H9 (cell line): ENCODE measurements at regions not wholly inside any gene's neighbourhood (a gene's known extent, or its start where the extent isn't known, plus 50 kb on each side); places are given as distances from the start of the nearest gene placed in this dataset.

Experiments
- DNase-seq: peaks from one replicate; pipeline ENCODE4 v3.0.0-alpha.2; 2017
- H2AFZ ChIP-seq: one replicate; pipeline ENCODE4 v1.6.1; 2013; ENCODE audit warnings: mild to moderate bottlenecking, low read length, control low read depth, moderate library complexity
- H2AK5ac ChIP-seq: 2 replicates; pipeline ENCODE4 v1.6.1; 2013; ENCODE audit warnings: low read length, control low read depth, mixed read lengths; ENCODE audit not compliant: insufficient read length
- H2BK120ac ChIP-seq: one replicate; pipeline ENCODE4 v1.6.1; 2013; ENCODE audit warnings: low read depth, mild to moderate bottlenecking, low read length, control low read depth, inconsistent platforms; ENCODE audit not compliant: poor library complexity, severe bottlenecking
- H2BK12ac ChIP-seq: 2 replicates; pipeline ENCODE4 v1.6.1; 2013; ENCODE audit warnings: low read length, control low read depth, mixed read lengths, low read depth; ENCODE audit not compliant: insufficient read length
- H2BK15ac ChIP-seq: 2 replicates; pipeline ENCODE4 v1.6.1; 2013; ENCODE audit warnings: low read depth, low read length, control low read depth
- H2BK20ac ChIP-seq: one replicate; pipeline ENCODE4 v1.6.1; 2013; ENCODE audit warnings: low read depth, mild to moderate bottlenecking, low read length, control low read depth, inconsistent platforms; ENCODE audit not compliant: poor library complexity, severe bottlenecking
- H2BK5ac ChIP-seq: 2 replicates; pipeline ENCODE4 v1.6.1; 2013; ENCODE audit warnings: low read length, control low read depth, mixed read lengths; ENCODE audit not compliant: insufficient read length
- H3K14ac ChIP-seq: 2 replicates; pipeline ENCODE4 v1.6.1; 2013; ENCODE audit warnings: low read length, control low read depth; ENCODE audit not compliant: insufficient read depth
- H3K18ac ChIP-seq: 2 replicates; pipeline ENCODE4 v1.6.1; 2013; ENCODE audit warnings: low read depth, mild to moderate bottlenecking, mixed read lengths, low read length, control low read depth; ENCODE audit not compliant: insufficient read length
- H3K23ac ChIP-seq: 2 replicates; pipeline ENCODE4 v1.6.1; 2013; ENCODE audit warnings: low read length, control low read depth, mixed read lengths, low read depth; ENCODE audit not compliant: insufficient read length
- H3K23me2 ChIP-seq: 2 replicates; pipeline ENCODE4 v1.6.1; 2013; ENCODE audit warnings: low read depth, mild to moderate bottlenecking, mixed read lengths, low read length, control low read depth; ENCODE audit not compliant: insufficient read length, poor library complexity, severe bottlenecking
- H3K27ac ChIP-seq: 2 replicates; pipeline ENCODE4 v1.5.1; 2013; ENCODE audit warnings: low read length, control low read depth, mixed read lengths, low read depth; ENCODE audit not compliant: insufficient read length
- H3K27me3 ChIP-seq: 2 replicates; pipeline ENCODE4 v1.6.1; 2013; ENCODE audit warnings: low read length, control low read depth, inconsistent platforms; ENCODE audit not compliant: insufficient read depth
- H3K4ac ChIP-seq: 2 replicates; pipeline ENCODE4 v1.6.1; 2013; ENCODE audit warnings: low read depth, mild to moderate bottlenecking, control low read depth, inconsistent platforms, low read length, moderate library complexity
- H3K4me1 ChIP-seq: 2 replicates; pipeline ENCODE4 v1.6.1; 2013; ENCODE audit warnings: low read length, control low read depth, inconsistent platforms; ENCODE audit not compliant: insufficient read depth
- H3K4me2 ChIP-seq: 2 replicates; pipeline ENCODE4 v1.6.1; 2013; ENCODE audit warnings: low read length, control low read depth, mixed read lengths; ENCODE audit not compliant: insufficient read length, insufficient read depth
- H3K56ac ChIP-seq: 2 replicates; pipeline ENCODE4 v1.6.1; 2013; ENCODE audit warnings: low read depth, mild to moderate bottlenecking, mixed read lengths, low read length, control low read depth; ENCODE audit not compliant: insufficient read length
- H3K79me1 ChIP-seq: 2 replicates; pipeline ENCODE4 v1.6.1; 2013; ENCODE audit warnings: low read depth, mild to moderate bottlenecking, moderate library complexity, low read length, control low read depth, inconsistent platforms; ENCODE audit not compliant: insufficient read depth, poor library complexity, severe bottlenecking
- H3K79me2 ChIP-seq: 2 replicates; pipeline ENCODE4 v1.6.1; 2013; ENCODE audit warnings: low read length, control low read depth, inconsistent platforms; ENCODE audit not compliant: insufficient read depth
- H3K9ac ChIP-seq: 2 replicates; pipeline ENCODE4 v1.6.1; 2013; ENCODE audit warnings: low read length, control low read depth, mixed read lengths; ENCODE audit not compliant: insufficient read length; ENCODE audit errors: extremely low read depth
- H3K9me3 ChIP-seq: one replicate; pipeline ENCODE4 v1.6.1; 2013; ENCODE audit warnings: low read depth, low read length, inconsistent platforms; ENCODE audit not compliant: control insufficient read depth
- H3T11ph ChIP-seq: one replicate; pipeline ENCODE4 v1.6.1; 2013; ENCODE audit warnings: mild to moderate bottlenecking, low read length, control low read depth, inconsistent platforms
- H4K20me1 ChIP-seq: one replicate; pipeline ENCODE4 v1.6.1; 2013; ENCODE audit not compliant: control insufficient read depth, insufficient read length, insufficient read depth
- H4K5ac ChIP-seq: 2 replicates; pipeline ENCODE4 v1.6.1; 2013; ENCODE audit warnings: low read depth, mild to moderate bottlenecking, mixed read lengths, low read length, control low read depth; ENCODE audit not compliant: insufficient read length
- H4K8ac ChIP-seq: replicated peaks from 2 replicates; pipeline ENCODE4 v1.6.1; 2013; ENCODE audit warnings: low read length, control low read depth, mixed read lengths, low read depth; ENCODE audit not compliant: insufficient read length
- H4K91ac ChIP-seq: 2 replicates; pipeline ENCODE4 v1.6.1; 2013; ENCODE audit warnings: low read depth, mild to moderate bottlenecking, moderate library complexity, mixed read lengths, low read length, control low read depth; ENCODE audit not compliant: insufficient read length
- H3K27ac Mint-ChIP-seq, 3 experiments: 2 replicates in 2 of 3; 3 replicates in 1 of 3; pipeline ENCODE4 v1.8.0; 2020 to 2021; ENCODE audit warnings: mixed read lengths in 3 of 3, mild to moderate bottlenecking in 1 of 3, moderate library complexity in 1 of 3
- H3K27me3 Mint-ChIP-seq: 2 replicates; pipeline ENCODE4 v1.8.0; 2021; ENCODE audit warnings: low read depth, mild to moderate bottlenecking, moderate library complexity, mixed read lengths
- H3K36me3 Mint-ChIP-seq, 3 experiments: 2 replicates in 2 of 3; 3 replicates in 1 of 3; pipeline ENCODE4 v1.8.0; 2020 to 2021; ENCODE audit warnings: low read depth in 3 of 3, mixed read lengths in 3 of 3; ENCODE audit not compliant: insufficient read depth in 1 of 3
- H3K4me1 Mint-ChIP-seq, 2 experiments: 2 replicates each; pipeline ENCODE4 v1.8.0; 2020; ENCODE audit warnings: mixed read lengths in 2 of 2
- H3K4me3 Mint-ChIP-seq, 2 experiments: 2 replicates in 1 of 2; 3 replicates in 1 of 2; pipeline ENCODE4 v1.8.0; 2020 to 2021; ENCODE audit warnings: mild to moderate bottlenecking in 2 of 2, mixed read lengths in 2 of 2, moderate library complexity in 1 of 2
- H3K9me3 Mint-ChIP-seq, 2 experiments: 2 replicates in 1 of 2; 3 replicates in 1 of 2; pipeline ENCODE4 v1.8.0; 2020; ENCODE audit warnings: mild to moderate bottlenecking in 2 of 2, mixed read lengths in 2 of 2, moderate library complexity in 1 of 2
- WGBS: extraction: QIAGEN DNeasy Blood & Tissue Kit; methylation state at CpG from one replicate; pipeline ENCODE4 v1.1.7; 2013; ENCODE audit warnings: missing lambda C conversion rate, low lambda C conversion rate, mixed read lengths; ENCODE audit not compliant: insufficient read length; ENCODE audit errors: extremely low coverage; 5-methylcytosine and 5-hydroxymethylcytosine counted together
- TF ChIP-seq, protein P1 (sequence below): fragments of 200-600 bp; sonication (generic); conservative IDR thresholded peaks from 3 replicates; pipeline ENCODE4 v1.8.0; 2021; ENCODE audit warnings: antibody characterized with exemption, mild to moderate bottlenecking

DNA sequence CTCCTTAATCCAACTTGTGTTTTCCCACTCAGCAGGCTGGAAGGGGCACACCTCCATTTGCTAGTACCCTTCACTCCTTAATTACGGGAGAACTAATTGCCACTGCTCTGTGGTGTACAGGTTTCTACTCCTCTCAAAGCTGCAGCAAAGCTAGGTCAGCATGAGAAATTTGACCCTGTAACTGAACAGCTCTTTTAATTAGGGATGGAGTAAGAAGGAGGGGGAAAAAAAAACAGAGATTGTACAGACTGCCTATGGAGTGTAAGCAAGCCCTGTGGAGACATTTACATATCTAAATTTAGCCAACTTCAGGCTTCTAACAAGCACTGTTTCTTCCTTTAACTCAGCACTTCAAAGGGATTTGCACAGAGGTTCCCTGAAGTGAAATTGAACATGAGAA is 629.7 kb upstream of the SETBP1 start:
- Mint-ChIP-seq H3K4me3 (no peak overlapping the region; a peak in 1 of 5 replicates), H3K27ac (peak overlapping the region in 1 of 3 experiments; percentile 89; a peak in 2 of 7 replicates), H3K9me3 (no peaks in the 10 kb centered on the region), H3K36me3 (no peaks in the 10 kb centered on the region), H3K27me3 (no peaks in the 10 kb centered on the region), H3K4me1 (peaks cover 19 to 24% of the 10 kb centered on the region in 2 experiments)
- Histone ChIP-seq H3K79me2 (no peaks in the 10 kb centered on the region), H4K91ac (no peak overlapping the region), H4K20me1 (no peaks in the 10 kb centered on the region), H3K4me1 (peaks cover 8% of the 10 kb centered on the region; the same call in 1 of the 2 replicates), H3K9ac (no peak overlapping the region), H4K8ac (no peak overlapping the region), H3K23me2 (no peaks in the 10 kb centered on the region), H3K56ac (no peak overlapping the region), H3K9me3 (no peaks in the 10 kb centered on the region), H4K5ac (no peak overlapping the region), H2BK20ac (no peak overlapping the region), H3K4ac (no peak overlapping the region), H3K4me2 (no peak overlapping the region), H2AK5ac (no peak overlapping the region), H2BK15ac (no peak overlapping the region), H2BK120ac (no peak overlapping the region), H3K23ac (no peak overlapping the region), H3K14ac (no peak overlapping the region), H3T11ph (no peak overlapping the region), H2AFZ (no peak overlapping the region), H2BK5ac (no peak overlapping the region), H3K27ac (no peak overlapping the region), H3K18ac (no peak overlapping the region), H2BK12ac (no peak overlapping the region), H3K79me1 (no peaks in the 10 kb centered on the region), H3K27me3 (no peaks in the 10 kb centered on the region)
- TF ChIP-seq, protein P1, sequence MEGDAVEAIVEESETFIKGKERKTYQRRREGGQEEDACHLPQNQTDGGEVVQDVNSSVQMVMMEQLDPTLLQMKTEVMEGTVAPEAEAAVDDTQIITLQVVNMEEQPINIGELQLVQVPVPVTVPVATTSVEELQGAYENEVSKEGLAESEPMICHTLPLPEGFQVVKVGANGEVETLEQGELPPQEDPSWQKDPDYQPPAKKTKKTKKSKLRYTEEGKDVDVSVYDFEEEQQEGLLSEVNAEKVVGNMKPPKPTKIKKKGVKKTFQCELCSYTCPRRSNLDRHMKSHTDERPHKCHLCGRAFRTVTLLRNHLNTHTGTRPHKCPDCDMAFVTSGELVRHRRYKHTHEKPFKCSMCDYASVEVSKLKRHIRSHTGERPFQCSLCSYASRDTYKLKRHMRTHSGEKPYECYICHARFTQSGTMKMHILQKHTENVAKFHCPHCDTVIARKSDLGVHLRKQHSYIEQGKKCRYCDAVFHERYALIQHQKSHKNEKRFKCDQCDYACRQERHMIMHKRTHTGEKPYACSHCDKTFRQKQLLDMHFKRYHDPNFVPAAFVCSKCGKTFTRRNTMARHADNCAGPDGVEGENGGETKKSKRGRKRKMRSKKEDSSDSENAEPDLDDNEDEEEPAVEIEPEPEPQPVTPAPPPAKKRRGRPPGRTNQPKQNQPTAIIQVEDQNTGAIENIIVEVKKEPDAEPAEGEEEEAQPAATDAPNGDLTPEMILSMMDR, result no peak
- no CpG with 5 or more reads among the region's 1 CpG for WGBS
- no peak for DNase-seq
